Cardiac muscle cell (in vitro differentiated cells and primary cell): ENCODE measurements at regions not wholly inside any gene's neighbourhood (a gene's known extent, or its start where the extent isn't known, plus 50 kb on each side); places are given as distances from the start of the nearest gene placed in this dataset.

ENCODE experiments used
- DNase-seq, 2 donors: peaks; one replicate each; pipeline versions ENCODE4 v3.0.0 to v3.0.0-alpha.2; 2010 to 2017; ENCODE audit warnings: low read depth in 1 of 2, low spot score in 1 of 2
- H3K27ac ChIP-seq: fragments of 200-600 bp; sonication (generic); 2 replicates; pipeline ENCODE4 v1.5.1; 2016
- H3K27me3 ChIP-seq: fragments of 200-600 bp; sonication (generic); 2 replicates; pipeline ENCODE4 v1.6.0; 2016; ENCODE audit warnings: control low read depth
- H3K36me3 ChIP-seq: fragments of 200-600 bp; sonication (generic); 2 replicates; pipeline ENCODE4 v1.5.1; 2016; ENCODE audit warnings: control low read depth
- H3K4me1 ChIP-seq: fragments of 200-600 bp; sonication (generic); 2 replicates; pipeline ENCODE4 v1.8.1; 2017; ENCODE audit warnings: low read depth, mild to moderate bottlenecking, mixed run types
- H3K4me3 ChIP-seq: fragments of 200-600 bp; sonication (generic); 2 replicates; pipeline ENCODE4 v1.5.1; 2016; ENCODE audit warnings: mild to moderate bottlenecking
- H3K9me3 ChIP-seq: fragments of 200-600 bp; sonication (generic); 2 replicates; pipeline ENCODE4 v1.5.1; 2017; ENCODE audit warnings: low read depth, mild to moderate bottlenecking, control low read depth
- CTCF ChIP-seq: IDR thresholded peaks from 2 replicates; pipeline ENCODE4 v1.5.1; 2012; ENCODE audit warnings: low read depth, mild to moderate bottlenecking, low read length

DNA sequence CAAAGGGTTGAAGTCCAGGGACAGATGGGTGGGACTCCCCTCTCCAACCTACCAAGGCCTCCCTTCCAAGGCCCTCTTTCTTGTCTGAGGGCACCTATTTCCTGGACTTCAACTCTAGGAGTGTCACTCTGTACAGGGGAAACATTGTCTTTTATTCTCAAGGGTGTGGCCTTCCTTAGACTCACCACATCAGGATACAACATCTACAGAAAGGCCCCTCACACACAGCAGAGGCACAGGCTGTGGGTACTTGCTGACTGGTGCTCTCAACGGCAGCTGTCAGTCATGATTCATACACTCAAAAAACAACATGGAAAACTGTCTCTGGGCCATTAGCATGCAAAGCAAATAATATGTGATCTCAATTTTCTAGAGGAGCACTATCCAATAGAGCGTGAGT is 78.0 kb downstream of the RCN1 start:
- Histone ChIP-seq H3K27ac (no peak overlapping the region), H3K36me3 (no peaks in the 10 kb centered on the region), H3K4me1 (peaks cover 3% of the 10 kb centered on the region), H3K27me3 (no peaks in the 10 kb centered on the region), H3K9me3 (no peaks in the 10 kb centered on the region), H3K4me3 (no peak overlapping the region)
- no peak for DNase-seq
- TF ChIP-seq CTCF, result no peak

DNA sequence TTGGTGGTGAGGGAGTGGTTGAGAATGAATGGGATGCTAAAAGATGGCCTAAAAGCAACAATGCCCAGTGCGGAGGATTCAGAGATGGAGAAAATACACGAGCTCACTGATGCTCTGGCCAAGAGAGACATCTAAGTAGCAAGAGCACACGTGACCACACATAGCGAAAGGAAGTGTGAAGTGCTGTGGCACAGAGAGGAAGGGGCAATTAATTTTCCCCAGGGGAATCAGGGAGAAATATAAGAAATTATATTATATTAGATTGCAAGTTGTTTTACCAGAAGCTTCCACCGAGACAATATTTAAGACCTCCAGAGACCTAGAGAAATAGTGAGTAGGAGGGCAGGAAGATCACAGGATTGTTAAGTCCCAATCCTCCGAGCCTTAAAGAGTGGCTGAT is 80.6 kb downstream of the RCN1 start:
- H3K27me3 ChIP-seq, result no peaks in the 10 kb centered on the region
- peaks cover 3% of the 10 kb centered on the region for H3K4me1 ChIP-seq
- no peaks in the 10 kb centered on the region for H3K36me3 ChIP-seq
- no peak for TF ChIP-seq CTCF
- DNase-seq, result no peak
- no peaks in the 10 kb centered on the region for H3K9me3 ChIP-seq
- no peak overlapping the region for H3K27ac ChIP-seq
- no peak overlapping the region for H3K4me3 ChIP-seq

DNA sequence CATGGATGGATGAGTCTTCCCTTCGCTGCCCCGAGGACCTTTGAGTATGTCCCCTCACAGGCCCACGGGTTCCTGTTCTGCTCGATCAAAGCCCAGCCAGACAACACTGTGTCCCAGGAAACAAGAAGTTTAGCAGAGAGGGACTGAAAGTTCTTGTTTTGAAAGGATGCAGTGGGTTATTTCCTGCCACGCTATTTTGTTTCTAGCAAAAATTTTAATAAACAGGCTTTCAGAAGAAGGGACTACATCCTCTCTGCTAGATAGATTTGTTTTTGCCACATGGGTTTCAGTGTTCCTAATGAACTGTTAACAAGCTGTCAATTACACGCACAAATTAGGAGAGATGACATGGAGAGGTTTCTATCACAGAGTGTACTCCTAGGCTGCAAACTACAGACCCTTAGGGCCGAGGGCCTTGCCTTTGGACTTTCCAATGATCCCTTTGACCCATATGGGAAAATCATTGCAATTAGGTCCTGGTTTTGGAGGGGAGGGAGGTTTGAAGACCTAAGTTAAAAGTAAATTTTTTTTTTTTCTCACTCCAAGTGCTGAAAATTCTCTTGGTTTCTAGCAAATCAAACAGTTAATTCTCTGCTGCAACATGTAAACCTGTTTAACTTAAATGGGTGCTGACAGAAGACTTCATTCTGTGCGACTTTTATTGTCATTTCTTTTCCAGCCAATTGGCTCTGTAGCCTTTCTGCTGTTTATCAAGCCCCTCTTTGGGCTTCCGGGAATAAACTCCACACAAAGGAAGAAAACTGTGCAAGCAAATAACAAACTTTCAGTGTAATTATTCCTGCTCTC is 81.4 kb downstream of the RCN1 start:
- H3K36me3 ChIP-seq, result no peaks in the 10 kb centered on the region
- H3K27ac ChIP-seq, result no peak overlapping the region
- H3K4me3 ChIP-seq, result no peak overlapping the region
- no peak for TF ChIP-seq CTCF
- H3K27me3 ChIP-seq, result no peaks in the 10 kb centered on the region
- peaks cover 3% of the 10 kb centered on the region for H3K4me1 ChIP-seq
- no peak for DNase-seq
- H3K9me3 ChIP-seq, result no peaks in the 10 kb centered on the region

DNA sequence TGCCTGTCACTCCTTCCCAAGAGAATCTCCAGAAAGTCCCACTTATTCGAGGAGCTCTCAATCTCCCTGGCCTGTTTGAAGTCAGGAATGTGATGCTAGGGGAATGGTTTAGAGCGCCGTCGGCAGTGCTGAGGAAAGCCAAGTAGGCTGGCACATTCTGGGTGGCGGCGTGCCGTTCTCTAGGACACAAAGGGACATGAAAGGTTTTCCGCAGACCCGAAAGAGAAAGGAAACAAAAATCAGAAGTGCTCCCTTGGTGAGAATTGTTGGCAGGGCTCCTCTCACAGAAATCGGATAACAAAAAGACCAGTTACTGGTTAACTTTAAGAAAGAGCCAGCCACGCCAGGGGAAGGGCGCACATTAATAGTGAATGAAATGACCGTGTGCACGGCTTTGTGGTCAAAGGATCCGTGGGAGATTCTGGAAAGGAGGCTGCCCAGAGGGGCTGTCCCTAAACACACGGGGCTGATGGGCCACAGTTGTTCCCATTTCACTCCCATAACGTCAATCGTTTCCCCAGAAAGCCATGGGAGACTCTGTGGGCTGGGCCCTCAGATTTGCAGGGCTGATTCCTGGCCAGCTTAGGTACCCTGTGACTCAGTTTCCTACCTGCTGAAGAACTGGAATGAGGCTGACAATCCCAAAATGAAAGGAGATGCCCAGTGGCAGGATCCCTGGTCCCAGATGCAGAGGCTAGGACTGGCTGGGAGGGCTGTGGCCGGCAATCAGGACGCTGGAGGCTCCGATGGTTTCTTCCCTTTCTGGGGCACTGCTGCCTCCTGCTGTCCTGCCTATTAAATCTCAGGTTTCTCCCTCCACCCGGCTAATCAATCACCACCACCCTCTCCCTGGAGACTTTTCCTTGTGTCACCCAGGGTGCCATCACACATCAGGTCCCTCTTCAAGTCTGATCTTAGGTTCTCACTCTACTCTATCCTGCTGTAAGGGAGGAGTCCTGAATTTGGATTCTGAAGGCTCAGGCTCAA is 82.3 kb downstream of the RCN1 start:
- Histone ChIP-seq H3K27me3 (no peaks in the 10 kb centered on the region), H3K36me3 (no peaks in the 10 kb centered on the region), H3K4me3 (no peak overlapping the region), H3K4me1 (peaks cover 3% of the 10 kb centered on the region), H3K9me3 (no peaks in the 10 kb centered on the region), H3K27ac (no peak overlapping the region)
- peak; percentile 78 for TF ChIP-seq CTCF
- peak; percentile 74 to 83 for DNase-seq

DNA sequence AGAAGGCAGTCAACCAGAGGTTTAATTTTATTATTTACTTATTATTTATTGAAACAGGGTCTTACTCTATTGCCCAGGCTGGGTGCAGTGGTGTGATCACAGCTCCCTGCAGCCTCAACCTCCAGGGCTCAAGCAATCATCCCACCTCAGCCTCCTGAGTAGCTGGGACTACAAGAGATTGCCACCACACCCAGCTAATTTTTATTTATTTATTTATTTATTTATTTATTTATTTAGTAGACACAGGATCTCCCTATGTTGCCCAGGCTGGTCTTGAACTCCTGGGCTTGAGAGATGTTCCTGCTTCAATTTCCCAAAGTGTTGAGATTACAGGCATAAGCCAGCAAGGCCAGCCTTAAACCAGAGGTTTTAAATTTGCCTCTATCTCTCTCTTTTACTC is 83.1 kb downstream of the RCN1 start:
- Histone ChIP-seq H3K4me1 (peaks cover 3% of the 10 kb centered on the region), H3K27ac (no peak overlapping the region), H3K4me3 (no peak overlapping the region), H3K36me3 (no peaks in the 10 kb centered on the region), H3K9me3 (no peaks in the 10 kb centered on the region), H3K27me3 (no peaks in the 10 kb centered on the region)
- DNase-seq, result no peak
- TF ChIP-seq CTCF, result no peak
